T follicular helper cell (primary cell): ENCODE measurements at regions not wholly inside any gene's neighbourhood (a gene's known extent, or its start where the extent isn't known, plus 50 kb on each side); places are given as distances from the start of the nearest gene placed in this dataset.
"Not testable (repeated sequence)": the region's sequence is repeated elsewhere in the genome, so short reads cannot be mapped to it uniquely, and the experiment has no call there.

Experiments used
- DNase-seq: peaks from one replicate; pipeline ENCODE4 v3.0.0-alpha.2; 2020; ENCODE audit warnings: low read depth

- DNase-seq, result not testable (repeated sequence)
These were observed 246.9 kb upstream of the NCAM1 start for GRCh38 chr11:112714340-112714739.

DNA sequence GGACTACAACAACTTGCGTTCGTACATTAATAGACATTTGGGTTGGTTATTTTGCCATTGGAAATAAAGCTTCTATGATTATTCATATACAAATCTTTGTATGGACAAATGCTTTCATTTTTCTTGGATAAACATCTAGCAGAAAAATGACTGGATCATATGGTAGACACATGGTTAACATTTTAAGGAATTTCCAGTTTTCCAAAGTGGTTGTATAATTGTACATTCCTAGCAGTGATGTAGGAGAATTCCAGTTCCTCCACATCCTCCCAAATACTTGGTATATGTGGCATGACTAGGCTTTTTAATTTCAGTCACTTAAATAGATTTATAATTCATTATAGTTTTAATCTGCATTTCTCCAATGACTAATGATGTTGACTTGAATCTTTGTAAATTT is 246.2 kb upstream of the NCAM1 start:
- DNase-seq, result no peak

DNA sequence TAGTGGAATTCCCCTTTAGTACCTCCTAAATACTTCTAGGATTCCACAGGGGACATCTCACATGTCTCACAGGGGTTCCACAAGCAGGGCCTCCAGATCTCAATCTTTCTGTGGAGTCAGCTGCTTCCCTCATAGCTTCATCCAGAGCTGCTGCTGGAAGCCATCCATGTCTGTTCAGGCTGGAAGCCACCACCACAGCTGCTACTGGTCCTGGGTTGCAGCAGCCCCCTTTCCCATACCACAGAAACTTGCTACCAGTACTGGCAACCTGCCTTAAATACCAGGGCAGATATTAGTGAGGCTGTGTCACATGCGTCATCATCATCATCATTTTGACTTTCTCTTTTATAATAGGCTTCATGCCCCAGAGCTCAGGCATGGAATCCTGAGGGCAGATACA is 242.7 kb upstream of the NCAM1 start:
- no peak for DNase-seq

DNA sequence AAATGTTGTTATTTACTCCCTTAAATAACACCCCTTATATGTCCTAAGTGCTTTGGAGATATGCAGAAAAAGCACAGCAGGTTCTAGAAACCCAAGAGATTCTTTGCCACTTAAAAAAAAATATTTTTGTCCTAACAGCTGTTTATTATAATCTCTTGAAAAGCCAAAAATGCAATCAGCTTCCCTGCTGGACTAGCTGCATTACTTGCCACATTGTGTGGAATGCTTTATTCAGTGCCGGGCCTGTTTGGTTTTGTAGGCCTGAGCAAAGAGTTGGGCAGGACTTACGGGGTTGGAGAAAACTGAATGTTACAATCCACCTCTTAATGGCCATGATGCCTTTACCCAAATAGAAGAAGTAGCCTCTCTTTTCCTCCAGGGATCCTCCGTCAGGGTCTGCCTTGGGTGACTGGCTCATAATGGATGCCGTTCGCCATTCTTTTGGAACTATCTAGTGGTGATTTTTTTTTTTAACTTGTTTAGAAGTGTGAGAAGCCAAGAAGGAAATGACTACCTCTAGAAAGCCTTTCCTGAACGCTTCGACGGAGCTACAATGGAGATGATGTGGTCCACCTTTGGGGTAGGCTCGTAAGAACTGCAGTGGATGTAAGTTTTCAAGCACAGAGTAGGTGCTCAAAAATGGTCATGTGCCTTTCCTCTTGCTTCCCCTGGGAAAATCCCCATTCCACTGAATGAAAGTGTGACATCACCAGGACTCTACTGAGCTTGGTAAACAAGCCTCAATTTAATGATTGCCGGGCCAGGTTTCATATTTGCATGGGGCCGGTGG is 241.3 kb upstream of the NCAM1 start:
- no peak for DNase-seq

DNA sequence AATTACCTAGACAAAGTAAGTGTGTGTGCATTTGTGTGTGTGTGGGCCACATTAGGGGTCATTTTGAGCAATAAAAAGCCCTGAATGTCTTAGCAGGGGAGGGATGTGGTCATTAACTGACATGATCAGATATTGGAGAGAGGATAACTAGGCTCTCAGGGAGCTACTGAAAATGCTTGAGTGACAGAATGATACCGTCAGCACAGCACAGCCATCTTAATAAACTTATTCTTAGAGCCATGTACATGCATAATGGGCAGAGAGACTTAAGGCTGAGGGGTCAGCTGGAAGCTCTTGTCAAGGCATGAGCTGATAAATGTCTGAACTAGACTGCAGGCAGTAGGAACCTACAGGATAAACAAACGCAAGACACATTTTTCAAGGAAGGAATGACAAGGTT is 239.1 kb upstream of the NCAM1 start:
- DNase-seq, result no peak

DNA sequence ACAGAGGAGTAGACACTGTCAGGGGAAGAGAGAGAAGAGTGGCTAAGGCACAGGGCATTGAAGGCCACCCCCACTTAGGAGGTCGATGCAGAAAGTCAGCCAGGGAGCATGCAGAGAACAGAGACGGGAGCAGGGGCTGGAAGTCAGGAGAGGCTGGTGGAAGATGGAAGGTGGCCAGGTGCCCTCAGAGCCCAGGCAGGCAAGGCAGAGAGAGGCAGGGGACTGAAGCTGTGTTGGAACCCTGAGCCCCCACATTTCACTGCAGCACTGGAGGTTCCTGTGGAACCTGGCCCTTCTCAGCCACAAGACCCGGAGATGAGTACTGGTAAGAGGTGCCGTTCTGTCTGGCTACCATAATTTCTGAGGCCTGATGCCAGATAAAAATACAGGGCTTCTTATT is 238.3 kb upstream of the NCAM1 start:
- no peak for DNase-seq

GRCh38 chr11:112723676-112724495 is 237.3 kb upstream of the NCAM1 start:
- DNase-seq, result no peak

DNA sequence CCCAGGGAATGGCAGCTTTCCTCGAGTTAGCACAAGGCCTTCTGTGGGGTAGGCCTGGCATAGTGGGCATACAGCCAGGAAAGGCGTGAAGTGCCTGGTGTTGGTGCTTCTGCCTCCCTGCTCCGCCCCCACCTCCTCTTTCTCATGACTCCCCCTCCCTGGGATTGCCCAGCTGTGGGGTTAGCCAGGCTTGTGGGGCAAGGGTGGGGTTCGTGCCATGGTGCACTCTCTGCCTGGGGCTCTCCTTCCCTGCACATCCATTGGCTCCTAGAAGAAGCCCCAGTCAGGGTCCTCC is 236.8 kb upstream of the NCAM1 start:
- no peak for DNase-seq

GRCh38 chr11:112725636-112726035 is 235.6 kb upstream of the NCAM1 start:
- no peak for DNase-seq

DNA sequence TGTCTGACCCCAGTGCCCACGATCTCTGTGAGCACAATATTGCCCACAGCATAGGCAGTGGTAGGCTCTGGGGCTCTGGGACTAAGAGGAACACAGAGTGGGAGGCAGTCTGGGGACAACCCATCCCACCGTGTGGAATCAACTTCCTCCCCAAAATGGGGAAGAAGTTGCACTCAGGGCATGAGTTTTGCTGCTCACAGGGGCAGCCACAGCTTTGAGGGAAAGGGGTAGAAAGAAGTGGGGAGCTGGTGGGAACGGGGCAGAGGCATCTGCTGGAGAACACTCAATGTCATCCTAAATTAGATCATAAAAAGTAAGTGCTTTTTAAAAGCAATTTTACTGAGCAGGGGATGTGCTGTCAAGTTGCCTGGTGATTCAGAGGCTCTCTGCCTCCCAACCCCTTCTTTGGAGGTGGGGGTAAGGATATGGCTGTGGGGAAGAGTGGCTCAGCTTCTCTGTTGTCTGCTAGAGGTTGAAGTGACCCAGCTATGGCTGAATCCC is 233.8 kb upstream of the NCAM1 start:
- DNase-seq, result no peak

- no peak for DNase-seq
These were observed 232.9 kb upstream of the NCAM1 start for GRCh38 chr11:112728288-112728687.

- no peak for DNase-seq
These were observed 232.5 kb upstream of the NCAM1 start for GRCh38 chr11:112728716-112729115.

DNA sequence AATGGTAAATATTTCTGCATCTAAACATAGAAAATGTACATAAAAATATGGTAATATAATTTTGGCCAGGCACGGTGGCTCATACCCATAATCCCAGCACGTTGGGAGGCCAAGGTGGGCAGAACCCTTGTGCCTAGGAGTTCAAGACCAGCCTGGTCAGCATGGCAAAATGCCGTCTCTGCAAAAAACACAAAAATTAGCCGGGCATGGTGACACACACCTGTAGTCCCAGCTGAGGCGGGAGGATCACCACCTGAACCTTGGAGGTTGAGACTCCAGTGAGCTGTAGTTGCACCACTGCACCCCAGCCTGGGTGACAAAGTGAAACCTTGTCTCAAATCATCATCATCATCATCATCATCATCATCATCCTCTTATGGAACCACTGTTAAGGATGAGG is 230.6 kb upstream of the NCAM1 start:
- no peak for DNase-seq

GRCh38 chr11:112731538-112731937 is 229.7 kb upstream of the NCAM1 start:
- no peak for DNase-seq

- no peak for DNase-seq
These were observed 229.2 kb upstream of the NCAM1 start for GRCh38 chr11:112732031-112732430.

GRCh38 chr11:112734207-112734606 is 227.0 kb upstream of the NCAM1 start:
- DNase-seq, result no peak

GRCh38 chr11:112735470-112735869 is 225.8 kb upstream of the NCAM1 start:
- DNase-seq, result no peak

DNA sequence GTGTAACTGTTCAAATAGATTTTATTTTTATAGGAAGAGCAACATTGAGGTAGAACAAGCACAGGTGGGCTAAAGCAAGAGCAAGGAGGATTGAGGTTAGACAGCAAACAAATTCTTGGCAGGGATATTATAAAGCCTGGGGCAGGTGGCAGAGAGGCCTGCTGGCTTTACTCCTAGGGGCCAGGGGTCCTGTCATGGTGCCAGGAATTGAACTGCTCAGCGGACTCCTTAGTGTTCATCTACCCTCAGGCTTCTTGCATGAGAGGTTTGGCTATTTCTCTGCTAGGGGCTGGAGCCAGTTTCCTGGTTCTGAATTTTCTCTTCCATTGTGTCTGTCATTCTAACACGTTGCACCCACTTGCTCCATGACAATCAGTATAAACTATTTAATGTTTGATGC is 217.2 kb upstream of the NCAM1 start:
- no peak for DNase-seq

GRCh38 chr11:112745973-112746372 is 215.2 kb upstream of the NCAM1 start:
- no peak for DNase-seq

GRCh38 chr11:112748252-112748651 is 213.0 kb upstream of the NCAM1 start:
- DNase-seq, result no peak

GRCh38 chr11:112748713-112749543 is 212.3 kb upstream of the NCAM1 start:
- no peak for DNase-seq

DNA sequence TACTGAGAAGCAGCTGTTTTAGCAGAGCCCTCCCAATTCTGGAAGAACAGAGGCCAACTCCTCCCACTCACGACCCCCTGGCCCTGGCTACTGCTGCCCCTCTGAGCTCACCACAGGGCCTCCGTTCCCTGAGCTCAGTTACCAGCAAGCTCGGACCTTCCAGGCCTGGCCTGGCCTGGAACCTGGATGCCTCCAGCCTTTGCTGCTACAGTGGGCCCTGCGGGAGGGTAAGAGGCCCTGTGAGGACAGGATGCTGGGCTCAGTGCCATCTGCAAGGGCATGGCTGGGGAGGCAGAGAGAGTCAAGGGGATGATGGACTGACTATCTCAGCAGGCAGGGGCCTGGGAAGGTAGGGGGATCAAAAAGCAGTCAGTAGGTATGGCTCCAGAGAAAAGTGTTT is 209.9 kb upstream of the NCAM1 start:
- DNase-seq, result no peak

- DNase-seq, result no peak
These were observed 209.4 kb upstream of the NCAM1 start for GRCh38 chr11:112751772-112752171.
